HepG2 (cell line): ENCODE measurements at regions not wholly inside any gene's neighbourhood (a gene's known extent, or its start where the extent isn't known, plus 50 kb on each side); places are given as distances from the start of the nearest gene placed in this dataset.

ENCODE experiments used
- ATAC-seq: fragments of 200-7000 bp; cut with Tn5 transposase; 3 replicates; pipeline ENCODE4 v1.9.1; 2020; ENCODE audit warnings: mild to moderate bottlenecking, moderate library complexity
- BruUV-seq: library from RNA; stranded (reverse); fragments of 400-500 nt; replicated peaks from 2 replicates; lab custom pipeline; 2021; lab: Mats Ljungman, UMichigan
- CTCF ChIA-PET: fragments of 300-600 bp; formaldehyde crosslinking; extraction: SDS; loops from one replicate; lab custom pipeline; 2021; ENCODE audit warnings: low total read pairs, inconsistent platforms, low intra/inter-chr PET ratio; lab: Yijun Ruan, JAX
- POLR2A ChIA-PET: fragments of 350-600 bp; sonication (Branson Sonifier 250); formaldehyde crosslinking; loops from one replicate; lab custom pipeline; 2020; ENCODE audit warnings: antibody characterized with exemption, inconsistent platforms; lab: Yijun Ruan, JAX
- DNase-seq: peaks from one replicate; pipeline ENCODE4 v3.0.0-alpha.2; 2015; ENCODE audit warnings: low spot score
- FAIRE-seq: peaks from 3 replicates; lab custom pipeline; 2011; peaks lifted over from hg19 to GRCh38; lab: Jason Lieb, UNC
- H2AFZ ChIP-seq: one replicate; pipeline ENCODE4 v1.6.1; 2011; ENCODE audit warnings: low read length, inconsistent platforms
- H3K27ac ChIP-seq: fragments of 300-600 bp; 3 replicates; pipeline ENCODE4 v1.8.0; 2011; ENCODE audit warnings: mixed run types, mild to moderate bottlenecking, mixed read lengths, low read length, inconsistent platforms; ENCODE audit not compliant: insufficient read depth; ENCODE audit errors: extremely low read length
- H3K27me3 ChIP-seq, 2 experiments: fragments of 200-600 bp in 1 of 2; 2 replicates in 1 of 2; 3 replicates in 1 of 2; pipeline versions ENCODE4 v1.6.0 to v1.8.0; 2011; ENCODE audit warnings: low read length in 2 of 2, mild to moderate bottlenecking in 2 of 2, moderate library complexity in 2 of 2, inconsistent platforms in 1 of 2; ENCODE audit not compliant: insufficient read depth in 2 of 2, control insufficient read depth in 1 of 2
- H3K36me3 ChIP-seq, 2 experiments: fragments of 200-600 bp in 1 of 2; replicated peaks in 1 of 2; 2 replicates in 1 of 2; 3 replicates in 1 of 2; pipeline versions ENCODE4 v1.5.1 to v1.8.0; 2011; ENCODE audit warnings: low read length in 2 of 2, inconsistent platforms in 1 of 2; ENCODE audit not compliant: insufficient read depth in 2 of 2, control insufficient read depth in 1 of 2
- H3K4me1 ChIP-seq: 2 replicates; pipeline ENCODE4 v1.5.1; 2012; ENCODE audit warnings: low read length, inconsistent platforms; ENCODE audit not compliant: insufficient read depth
- H3K4me2 ChIP-seq: 2 replicates; pipeline ENCODE4 v1.6.0; 2011; ENCODE audit warnings: low read depth, low read length, inconsistent platforms
- H3K4me3 ChIP-seq, 3 experiments: fragments of 200-600 bp in 1 of 3; sonication (generic), shearing (Covaris generic) in 1 of 3; replicated peaks in 1 of 3; 2 replicates each; pipeline ENCODE4 v1.5.1; 2011 to 2016; ENCODE audit warnings: low read length in 3 of 3, inconsistent platforms in 2 of 3, low read depth in 2 of 3, mild to moderate bottlenecking in 2 of 3, control low read depth in 1 of 3, mixed read lengths in 1 of 3; ENCODE audit not compliant: insufficient read depth in 1 of 3
- H3K79me2 ChIP-seq: one replicate; pipeline ENCODE4 v1.6.1; 2011; ENCODE audit warnings: low read length, inconsistent platforms; ENCODE audit not compliant: insufficient read depth
- H3K9ac ChIP-seq: 2 replicates; pipeline ENCODE4 v1.6.0; 2011; ENCODE audit warnings: mild to moderate bottlenecking, low read depth, low read length, inconsistent platforms; ENCODE audit not compliant: insufficient read depth
- H3K9me3 ChIP-seq: 2 replicates; pipeline ENCODE4 v1.5.1; 2012; ENCODE audit warnings: mild to moderate bottlenecking, low read length
- H4K20me1 ChIP-seq: 2 replicates; pipeline ENCODE4 v1.6.0; 2011; ENCODE audit warnings: inconsistent platforms, mild to moderate bottlenecking, low read length, moderate library complexity; ENCODE audit not compliant: insufficient read depth
- IKZF4 ChIP-seq: sonication (generic); formaldehyde crosslinking; IDR thresholded peaks from 2 replicates; pipeline ENCODE4 v1.5.1; 2020; ENCODE audit warnings: borderline replicate concordance, mild to moderate bottlenecking, low read depth, missing genetic modification reagents; ENCODE audit errors: not compliant biosample characterization
- MED13 ChIP-seq: sonication (generic); formaldehyde crosslinking; IDR thresholded peaks from 2 replicates; pipeline ENCODE4 v1.5.0; 2020; ENCODE audit warnings: missing genetic modification reagents
- MYC ChIP-seq: sonication (generic); formaldehyde crosslinking; IDR thresholded peaks from 2 replicates; pipeline ENCODE4 v1.9.0; 2021; ENCODE audit warnings: missing genetic modification reagents, borderline replicate concordance
- NFE2 ChIP-seq: sonication (generic); formaldehyde crosslinking; IDR thresholded peaks from 2 replicates; pipeline ENCODE4 v1.4.0; 2020; ENCODE audit warnings: missing genetic modification reagents
- ZNF24 ChIP-seq: fragments of 450-650 bp; IDR thresholded peaks from 2 replicates; pipeline ENCODE4 v1.6.1; 2017; ENCODE audit warnings: antibody characterized with exemption, mild to moderate bottlenecking
- ZNF282 ChIP-seq: fragments of 450-650 bp; IDR thresholded peaks from 2 replicates; pipeline ENCODE4 v1.6.1; 2018; ENCODE audit not compliant: partially characterized antibody
- ZNF562 ChIP-seq: sonication (generic); formaldehyde crosslinking; IDR thresholded peaks from 2 replicates; pipeline ENCODE4 v1.8.0; 2022; ENCODE audit warnings: missing genetic modification reagents, borderline replicate concordance
- WGBS: methylation state at CpG from one replicate; pipeline ENCODE4 v1.1.6; 2017; ENCODE audit warnings: low lambda C conversion rate; 5-methylcytosine and 5-hydroxymethylcytosine counted together
- in situ Hi-C: cut with HindIII; loops from 2 replicates; pipeline ENCODE4 v1.10.0; 2017; ENCODE audit warnings: low pct_unique_long_range_greater_than_20kb; ENCODE audit not compliant: extremely low pct_ligation_motif_present
- intact Hi-C: fragments of 100-400 bp; cut with micrococcal nuclease; formaldehyde crosslinking; loops from one replicate; pipeline ENCODE4 v1.10.0; 2022; ENCODE audit not compliant: unreplicated experiment
- TF ChIP-seq, protein P1 (sequence below): sonication (generic); formaldehyde crosslinking; IDR thresholded peaks from 2 replicates; pipeline ENCODE4 v1.4.0; 2020; ENCODE audit warnings: missing genetic modification reagents
- TF ChIP-seq, protein P2 (sequence below): sonication (generic); formaldehyde crosslinking; IDR thresholded peaks from 2 replicates; pipeline ENCODE4 v1.9.0; 2022; ENCODE audit warnings: missing genetic modification reagents, mild to moderate bottlenecking, borderline replicate concordance
- TF ChIP-seq, protein P3 (sequence below): sonication (generic); formaldehyde crosslinking; IDR thresholded peaks from 2 replicates; pipeline ENCODE4 v1.4.0; 2020; ENCODE audit warnings: missing genetic modification reagents

DNA sequence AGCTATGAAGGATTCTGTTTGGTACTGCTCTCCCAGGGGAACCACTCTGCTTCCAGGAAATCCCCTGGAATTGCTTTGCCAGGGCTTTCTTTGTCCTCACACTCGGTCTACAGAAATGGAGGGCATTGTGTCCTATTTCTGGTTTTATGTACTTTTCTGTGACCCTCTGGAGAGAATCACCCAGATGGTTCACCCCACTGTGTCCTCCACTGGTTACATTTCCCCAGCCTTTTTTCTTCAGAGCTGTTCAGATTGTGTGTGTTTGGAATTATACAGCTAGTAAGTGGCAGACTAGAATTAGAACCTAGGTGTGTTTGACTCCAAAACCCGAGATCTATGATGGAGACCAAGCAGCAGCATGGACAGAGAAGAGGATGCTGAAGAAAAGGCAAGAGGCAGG, 80.8 kb downstream of the CD164 start:
- WGBS, result 88% methylated on average over 2 of the region's 2 CpGs

More for the DNA sequence above, 80.8 kb downstream of the CD164 start:
- Histone ChIP-seq H3K4me2 (no peak overlapping the region), H3K36me3 (no peaks in the 10 kb centered on the region), H3K27me3 (no peaks in the 10 kb centered on the region; a peak in 1 of 5 replicates), H3K27ac (no peak overlapping the region), H3K4me1 (peaks cover 18% of the 10 kb centered on the region), H3K4me3 (no peak overlapping the region), H3K9me3 (no peaks in the 10 kb centered on the region), H2AFZ (no peak overlapping the region), H4K20me1 (no peaks in the 10 kb centered on the region), H3K79me2 (no peaks in the 10 kb centered on the region), H3K9ac (no peak overlapping the region)
- in situ Hi-C loops (no loop called here), intact Hi-C loops (no loop called here)
- ATAC-seq (no peak), FAIRE-seq (no peak), DNase-seq (no peak)
- ChIA-PET CTCF (no interaction called here), POLR2A (interaction anchor here (0.8 kb wide), 1 partner anchor 83 kb away, joined by 3 read pairs; no protein-coding TSS in a partner anchor)
- TF ChIP-seq ZNF282 (no peak), MYC (CRISPR knock-in tag) (no peak), NFE2 (CRISPR knock-in tag) (no peak), IKZF4 (no peak), ZNF24 (no peak), MED13 (CRISPR knock-in tag) (no peak), ZNF562 (no peak)
- TF ChIP-seq, protein P1, sequence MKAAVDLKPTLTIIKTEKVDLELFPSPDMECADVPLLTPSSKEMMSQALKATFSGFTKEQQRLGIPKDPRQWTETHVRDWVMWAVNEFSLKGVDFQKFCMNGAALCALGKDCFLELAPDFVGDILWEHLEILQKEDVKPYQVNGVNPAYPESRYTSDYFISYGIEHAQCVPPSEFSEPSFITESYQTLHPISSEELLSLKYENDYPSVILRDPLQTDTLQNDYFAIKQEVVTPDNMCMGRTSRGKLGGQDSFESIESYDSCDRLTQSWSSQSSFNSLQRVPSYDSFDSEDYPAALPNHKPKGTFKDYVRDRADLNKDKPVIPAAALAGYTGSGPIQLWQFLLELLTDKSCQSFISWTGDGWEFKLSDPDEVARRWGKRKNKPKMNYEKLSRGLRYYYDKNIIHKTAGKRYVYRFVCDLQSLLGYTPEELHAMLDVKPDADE, result no peak
- TF ChIP-seq, protein P2, sequence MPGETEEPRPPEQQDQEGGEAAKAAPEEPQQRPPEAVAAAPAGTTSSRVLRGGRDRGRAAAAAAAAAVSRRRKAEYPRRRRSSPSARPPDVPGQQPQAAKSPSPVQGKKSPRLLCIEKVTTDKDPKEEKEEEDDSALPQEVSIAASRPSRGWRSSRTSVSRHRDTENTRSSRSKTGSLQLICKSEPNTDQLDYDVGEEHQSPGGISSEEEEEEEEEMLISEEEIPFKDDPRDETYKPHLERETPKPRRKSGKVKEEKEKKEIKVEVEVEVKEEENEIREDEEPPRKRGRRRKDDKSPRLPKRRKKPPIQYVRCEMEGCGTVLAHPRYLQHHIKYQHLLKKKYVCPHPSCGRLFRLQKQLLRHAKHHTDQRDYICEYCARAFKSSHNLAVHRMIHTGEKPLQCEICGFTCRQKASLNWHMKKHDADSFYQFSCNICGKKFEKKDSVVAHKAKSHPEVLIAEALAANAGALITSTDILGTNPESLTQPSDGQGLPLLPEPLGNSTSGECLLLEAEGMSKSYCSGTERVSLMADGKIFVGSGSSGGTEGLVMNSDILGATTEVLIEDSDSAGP (CRISPR knock-in tag), result no peak
- TF ChIP-seq, protein P3, sequence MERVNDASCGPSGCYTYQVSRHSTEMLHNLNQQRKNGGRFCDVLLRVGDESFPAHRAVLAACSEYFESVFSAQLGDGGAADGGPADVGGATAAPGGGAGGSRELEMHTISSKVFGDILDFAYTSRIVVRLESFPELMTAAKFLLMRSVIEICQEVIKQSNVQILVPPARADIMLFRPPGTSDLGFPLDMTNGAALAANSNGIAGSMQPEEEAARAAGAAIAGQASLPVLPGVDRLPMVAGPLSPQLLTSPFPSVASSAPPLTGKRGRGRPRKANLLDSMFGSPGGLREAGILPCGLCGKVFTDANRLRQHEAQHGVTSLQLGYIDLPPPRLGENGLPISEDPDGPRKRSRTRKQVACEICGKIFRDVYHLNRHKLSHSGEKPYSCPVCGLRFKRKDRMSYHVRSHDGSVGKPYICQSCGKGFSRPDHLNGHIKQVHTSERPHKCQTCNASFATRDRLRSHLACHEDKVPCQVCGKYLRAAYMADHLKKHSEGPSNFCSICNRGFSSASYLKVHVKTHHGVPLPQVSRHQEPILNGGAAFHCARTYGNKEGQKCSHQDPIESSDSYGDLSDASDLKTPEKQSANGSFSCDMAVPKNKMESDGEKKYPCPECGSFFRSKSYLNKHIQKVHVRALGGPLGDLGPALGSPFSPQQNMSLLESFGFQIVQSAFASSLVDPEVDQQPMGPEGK (CRISPR knock-in tag), result no peak
- BruUV-seq, result no TSS peak
